Testis (tissue), 2 donors: ENCODE measurements at regions not wholly inside any gene's neighbourhood (a gene's known extent, or its start where the extent isn't known, plus 50 kb on each side); places are given as distances from the start of the nearest gene placed in this dataset.

ENCODE experiments used
- CTCF ChIP-seq, 3 experiments: fragments of 450-650 bp in 2 of 3; fragments of 200-600 bp in 1 of 3; sonication (generic) in 1 of 3; IDR thresholded peaks; one replicate each; pipeline ENCODE4 v1.5.1; 2016 to 2019; ENCODE audit warnings: antibody characterized with exemption in 3 of 3, mild to moderate bottlenecking in 2 of 3, moderate library complexity in 1 of 3
- POLR2A ChIP-seq: fragments of 450-650 bp; IDR thresholded peaks from one replicate; pipeline ENCODE4 v1.6.1; 2017; ENCODE audit warnings: antibody characterized with exemption, mild to moderate bottlenecking, moderate library complexity

GRCh38 chr13:80226645-80227044, 114.3 kb downstream of the SPRY2 start:
- no peak for TF ChIP-seq POLR2A
- no peak for TF ChIP-seq CTCF (IDR thresholded peaks at IDR 0.05)
